ENCODE measurements at regions not wholly inside any gene's neighbourhood (a gene's known extent, or its start where the extent isn't known, plus 50 kb on each side); places are given as distances from the start of the nearest gene placed in this dataset.

- H3K4me3 ChIP-seq (ENCODE audit: control insufficient read depth, low read depth, low read length), result no peak overlapping the region
- no peak for TF ChIP-seq CTCF (conservative IDR thresholded peaks at IDR 0.05; ENCODE audit: control insufficient read depth, insufficient read depth, low read depth, low read length)
- DNase-seq (ENCODE audit: low read depth), result no peak
These were observed 265.3 kb upstream of the TGFBR2 start for GRCh38 chr3:30341079-30341478.

GRCh38 chr3:30341851-30342250, 264.6 kb upstream of the TGFBR2 start:
- no peak for TF ChIP-seq CTCF (conservative IDR thresholded peaks at IDR 0.05; ENCODE audit: control insufficient read depth, insufficient read depth, low read depth, low read length)
- DNase-seq (ENCODE audit: low read depth), result peak; percentile 63
- no peak overlapping the region for H3K4me3 ChIP-seq (ENCODE audit: control insufficient read depth, low read depth, low read length)

GRCh38 chr3:30342318-30343060, 263.9 kb upstream of the TGFBR2 start:
- DNase-seq (ENCODE audit: low read depth), result peak; percentile 97
- H3K4me3 ChIP-seq (ENCODE audit: control insufficient read depth, low read depth, low read length), result no peak overlapping the region
- TF ChIP-seq CTCF (conservative IDR thresholded peaks at IDR 0.05; ENCODE audit: control insufficient read depth, insufficient read depth, low read depth, low read length), result no peak

GRCh38 chr3:30343067-30343831, 263.2 kb upstream of the TGFBR2 start:
- no peak for TF ChIP-seq CTCF (conservative IDR thresholded peaks at IDR 0.05; ENCODE audit: control insufficient read depth, insufficient read depth, low read depth, low read length)
- no peak overlapping the region for H3K4me3 ChIP-seq (ENCODE audit: control insufficient read depth, low read depth, low read length)
- DNase-seq (ENCODE audit: low read depth), result no peak

GRCh38 chr3:30343861-30344260, 262.5 kb upstream of the TGFBR2 start:
- no peak for TF ChIP-seq CTCF (conservative IDR thresholded peaks at IDR 0.05; ENCODE audit: control insufficient read depth, insufficient read depth, low read depth, low read length)
- no peak overlapping the region for H3K4me3 ChIP-seq (ENCODE audit: control insufficient read depth, low read depth, low read length)
- DNase-seq (ENCODE audit: low read depth), result no peak

- DNase-seq (ENCODE audit: low read depth), result no peak
- TF ChIP-seq CTCF (conservative IDR thresholded peaks at IDR 0.05; ENCODE audit: control insufficient read depth, insufficient read depth, low read depth, low read length), result no peak
- H3K4me3 ChIP-seq (ENCODE audit: control insufficient read depth, low read depth, low read length), result no peak overlapping the region
These were observed 262.1 kb upstream of the TGFBR2 start for GRCh38 chr3:30344288-30344687.
